BJ (cell line): ENCODE measurements at regions not wholly inside any gene's neighbourhood (a gene's known extent, or its start where the extent isn't known, plus 50 kb on each side); places are given as distances from the start of the nearest gene placed in this dataset.
"Not testable (repeated sequence)": the region's sequence is repeated elsewhere in the genome, so short reads cannot be mapped to it uniquely, and the experiment has no call there.

Source experiments
- CTCF ChIA-PET: fragments of 350-600 bp; formaldehyde crosslinking; extraction: SDS; loops from one replicate; lab custom pipeline; 2021; ENCODE audit warnings: antibody characterized with exemption, inconsistent platforms; lab: Yijun Ruan, JAX
- POLR2A ChIA-PET: fragments of 300-600 bp; sonication (Branson Sonifier 250); formaldehyde crosslinking; extraction: SDS; loops from one replicate; lab custom pipeline; 2021; ENCODE audit warnings: antibody characterized with exemption; lab: Charles Lee
- DNase-seq: peaks from one replicate; pipeline ENCODE4 v3.0.0-alpha.2; 2011; ENCODE audit warnings: low read depth
- H3K27me3 ChIP-seq: 2 replicates; pipeline ENCODE4 v1.6.0; 2011; ENCODE audit warnings: low read length; ENCODE audit not compliant: control insufficient read depth, insufficient read depth
- H3K36me3 ChIP-seq: 2 replicates; pipeline ENCODE4 v1.5.1; 2011; ENCODE audit warnings: low read length; ENCODE audit not compliant: control insufficient read depth, insufficient read depth
- H3K4me3 ChIP-seq: 2 replicates; pipeline ENCODE4 v1.5.1; 2011; ENCODE audit warnings: low read depth, mild to moderate bottlenecking, control low read depth, low read length
- CTCF ChIP-seq: IDR thresholded peaks from 2 replicates; pipeline ENCODE4 v1.5.1; 2011; ENCODE audit warnings: low read depth, mild to moderate bottlenecking, control low read depth, inconsistent platforms, low read length, moderate library complexity; ENCODE audit not compliant: insufficient read depth

GRCh38 chr17:70379945-70380344 lies 210.6 kb downstream of the KCNJ2 start:
- no peak for TF ChIP-seq CTCF
- Histone ChIP-seq H3K36me3 (no peaks in the 10 kb centered on the region), H3K27me3 (no peaks in the 10 kb centered on the region), H3K4me3 (no peak overlapping the region)
- ChIA-PET CTCF (no interaction called here), POLR2A (no interaction called here)
- no peak for DNase-seq

- H3K4me3 ChIP-seq, CTCF ChIA-PET, H3K27me3 ChIP-seq, DNase-seq, POLR2A ChIA-PET, H3K36me3 ChIP-seq: not testable (repeated sequence)
These were observed 212.6 kb downstream of the KCNJ2 start for GRCh38 chr17:70381916-70382315.

GRCh38 chr17:70388326-70388725 lies 219.0 kb downstream of the KCNJ2 start:
- ChIA-PET POLR2A (no interaction called here), CTCF (no interaction called here)
- no peak for DNase-seq

GRCh38 chr17:70389232-70389757 lies 220.0 kb downstream of the KCNJ2 start:
- H3K27me3 ChIP-seq, DNase-seq, POLR2A ChIA-PET, H3K4me3 ChIP-seq, H3K36me3 ChIP-seq: not testable (repeated sequence)
- CTCF ChIA-PET, result interaction anchor here (0.6 kb wide), 1 partner anchor 16 kb away, joined by 3 read pairs; no protein-coding TSS in a partner anchor

More at GRCh38 chr17:70388326-70388725, 219.0 kb downstream of the KCNJ2 start:
- TF ChIP-seq CTCF, result no peak
- H3K27me3 ChIP-seq, result no peaks in the 10 kb centered on the region
- no peaks in the 10 kb centered on the region for H3K36me3 ChIP-seq
- H3K4me3 ChIP-seq, result no peak overlapping the region

- no peak for TF ChIP-seq CTCF
- no peak overlapping the region for H3K4me3 ChIP-seq
- POLR2A ChIA-PET, result no interaction called here
- CTCF ChIA-PET, result interaction anchor here (0.6 kb wide), 1 partner anchor 16 kb away, joined by 3 read pairs; no protein-coding TSS in a partner anchor
- H3K27me3 ChIP-seq, result no peaks in the 10 kb centered on the region
- H3K36me3 ChIP-seq, result no peaks in the 10 kb centered on the region
- DNase-seq, result no peak
These were observed 220.7 kb downstream of the KCNJ2 start for GRCh38 chr17:70390049-70390448.

- no peak for DNase-seq
- Histone ChIP-seq H3K4me3 (no peak overlapping the region), H3K27me3 (no peaks in the 10 kb centered on the region), H3K36me3 (no peaks in the 10 kb centered on the region)
- TF ChIP-seq CTCF, result no peak
- CTCF ChIA-PET, result interaction anchor here (0.7 kb wide), 1 partner anchor 168 kb away, joined by 3 read pairs; no protein-coding TSS in a partner anchor
- POLR2A ChIA-PET, result no interaction called here
These were observed 225.3 kb downstream of the KCNJ2 start for GRCh38 chr17:70394473-70395232.
